CD8-positive, alpha-beta memory T cell (primary cell): ENCODE measurements at regions not wholly inside any gene's neighbourhood (a gene's known extent, or its start where the extent isn't known, plus 50 kb on each side); places are given as distances from the start of the nearest gene placed in this dataset.

Experiments used
- CTCF ChIA-PET: fragments of 350-600 bp; sonication (Branson Sonifier 250); formaldehyde crosslinking; loops from one replicate; lab custom pipeline; 2021; ENCODE audit warnings: antibody characterized with exemption; lab: Charles Lee
- POLR2A ChIA-PET: fragments of 350-600 bp; sonication (Branson Sonifier 250); formaldehyde crosslinking; loops from one replicate; lab custom pipeline; 2021; ENCODE audit warnings: antibody characterized with exemption; lab: Charles Lee
- DNase-seq, 5 donors: peaks; one replicate each; pipeline versions ENCODE4 v3.0.0 to v3.0.0-alpha.2; 2020 to 2022; ENCODE audit warnings: mixed read lengths in 1 of 5
- H3K27ac ChIP-seq: one replicate; pipeline ENCODE4 v1.7.0; 2013; ENCODE audit warnings: low read depth, mild to moderate bottlenecking, low read length, moderate library complexity
- H3K27me3 ChIP-seq: 2 replicates; pipeline ENCODE4 v1.7.0; 2013; ENCODE audit warnings: low read length, mild to moderate bottlenecking; ENCODE audit not compliant: insufficient read depth, poor library complexity, severe bottlenecking
- H3K36me3 ChIP-seq: 2 replicates; pipeline ENCODE4 v1.7.0; 2013; ENCODE audit warnings: mild to moderate bottlenecking, low read length, moderate library complexity; ENCODE audit not compliant: insufficient read depth
- H3K4me1 ChIP-seq: 2 replicates; pipeline ENCODE4 v1.7.0; 2013; ENCODE audit warnings: mild to moderate bottlenecking, low read length, moderate library complexity; ENCODE audit not compliant: insufficient read depth
- H3K4me3 ChIP-seq: 2 replicates; pipeline ENCODE4 v1.7.0; 2013; ENCODE audit warnings: mild to moderate bottlenecking, low read length
- H3K9me3 ChIP-seq: 2 replicates; pipeline ENCODE4 v1.7.0; 2013; ENCODE audit warnings: mild to moderate bottlenecking, low read length
- H3K27ac Mint-ChIP-seq, 8 donors: one replicate each; pipeline ENCODE4 v1.8.0; 2020 to 2021; ENCODE audit warnings: mixed read lengths in 8 of 8, mild to moderate bottlenecking in 6 of 8, inconsistent platforms in 3 of 8, moderate library complexity in 3 of 8
- H3K27me3 Mint-ChIP-seq, 2 donors: one replicate each; pipeline ENCODE4 v1.8.0; 2020 to 2021; ENCODE audit warnings: mixed read lengths in 2 of 2, mild to moderate bottlenecking in 1 of 2, moderate library complexity in 1 of 2
- H3K36me3 Mint-ChIP-seq, 3 donors: one replicate each; pipeline ENCODE4 v1.8.0; 2020 to 2021; ENCODE audit warnings: mixed read lengths in 3 of 3, inconsistent platforms in 1 of 3, mild to moderate bottlenecking in 1 of 3
- H3K4me1 Mint-ChIP-seq, 3 donors: one replicate each; pipeline ENCODE4 v1.8.0; 2020 to 2021; ENCODE audit warnings: mixed read lengths in 3 of 3, inconsistent platforms in 1 of 3, mild to moderate bottlenecking in 1 of 3
- H3K4me3 Mint-ChIP-seq, 7 donors: one replicate each; pipeline ENCODE4 v1.8.0; 2020 to 2021; ENCODE audit warnings: mixed read lengths in 7 of 7, mild to moderate bottlenecking in 6 of 7, moderate library complexity in 4 of 7, inconsistent platforms in 2 of 7
- H3K9me3 Mint-ChIP-seq, 5 donors: one replicate each; pipeline ENCODE4 v1.8.0; 2020 to 2022; ENCODE audit warnings: mixed read lengths in 5 of 5, mild to moderate bottlenecking in 3 of 5, moderate library complexity in 2 of 5, inconsistent platforms in 1 of 5

- Histone ChIP-seq H3K27me3 (no peaks in the 10 kb centered on the region), H3K4me1 (peaks cover 41% of the 10 kb centered on the region), H3K36me3 (no peaks in the 10 kb centered on the region), H3K9me3 (no peaks in the 10 kb centered on the region), H3K4me3 (no peak overlapping the region), H3K27ac (no peak overlapping the region)
- POLR2A ChIA-PET, result interaction anchor here (0.6 to 0.7 kb wide), 2 partner anchors 58 to 116 kb away, joined by 3 to 16 read pairs; no protein-coding TSS in a partner anchor
- H3K27me3 Mint-ChIP-seq, result no peaks in the 10 kb centered on the region
- H3K4me3 Mint-ChIP-seq, result peak overlapping the region in 2 of 7 donors; percentile 44 to 57
- CTCF ChIA-PET, result no interaction called here
- no peaks in the 10 kb centered on the region for H3K36me3 Mint-ChIP-seq
- H3K9me3 Mint-ChIP-seq, result peaks cover 0 to 2% (median 0%) of the 10 kb centered on the region in 5 donors
- no peak for DNase-seq
- peaks cover 24 to 31% (median 29%) of the 10 kb centered on the region in 3 donors for H3K4me1 Mint-ChIP-seq
- H3K27ac Mint-ChIP-seq, result peak overlapping the region in 4 of 8 donors; percentile 17 to 67 (median 42)
These were observed 54.5 kb upstream of the TIAM1 start for GRCh38 chr21:31398574-31398973.

- POLR2A ChIA-PET, result interaction anchor here (0.6 to 0.7 kb wide), 2 partner anchors 58 to 115 kb away, joined by 3 to 16 read pairs; no protein-coding TSS in a partner anchor
- Histone ChIP-seq H3K4me1 (peaks cover 41% of the 10 kb centered on the region), H3K4me3 (no peak overlapping the region), H3K27ac (no peak overlapping the region), H3K36me3 (no peaks in the 10 kb centered on the region), H3K9me3 (no peaks in the 10 kb centered on the region), H3K27me3 (no peaks in the 10 kb centered on the region)
- Mint-ChIP-seq H3K4me3 (peak overlapping the region in 5 of 7 donors; percentile 30 to 57 (median 41)), H3K27me3 (no peaks in the 10 kb centered on the region), H3K27ac (peak overlapping the region in 3 of 8 donors; percentile 17 to 67 (median 52)), H3K9me3 (peaks cover 0 to 2% (median 0%) of the 10 kb centered on the region in 5 donors), H3K4me1 (peaks cover 24 to 31% (median 29%) of the 10 kb centered on the region in 3 donors), H3K36me3 (no peaks in the 10 kb centered on the region)
- peak in 2 of 5 donors; percentile 25 to 64 for DNase-seq
- CTCF ChIA-PET, result no interaction called here
These were observed 53.9 kb upstream of the TIAM1 start for GRCh38 chr21:31397939-31398338.

- H3K27me3 Mint-ChIP-seq, result no peaks in the 10 kb centered on the region
- Histone ChIP-seq H3K27me3 (no peaks in the 10 kb centered on the region), H3K36me3 (no peaks in the 10 kb centered on the region), H3K4me3 (no peak overlapping the region), H3K27ac (no peak overlapping the region), H3K9me3 (no peaks in the 10 kb centered on the region), H3K4me1 (peaks cover 41% of the 10 kb centered on the region)
- ChIA-PET CTCF (no interaction called here), POLR2A (no interaction called here)
- DNase-seq, result no peak
- H3K9me3 Mint-ChIP-seq, result peaks cover 0 to 2% (median 0%) of the 10 kb centered on the region in 5 donors
- H3K27ac Mint-ChIP-seq, result peak overlapping the region in 2 of 8 donors; percentile 1 to 20
- no peaks in the 10 kb centered on the region for H3K36me3 Mint-ChIP-seq
- H3K4me1 Mint-ChIP-seq, result peaks cover 24 to 31% (median 29%) of the 10 kb centered on the region in 3 donors
- peak overlapping the region in 2 of 7 donors; percentile 38 to 41 for H3K4me3 Mint-ChIP-seq
These were observed 53.5 kb upstream of the TIAM1 start for GRCh38 chr21:31397515-31397926.

- Histone ChIP-seq H3K36me3 (no peaks in the 10 kb centered on the region), H3K4me3 (no peak overlapping the region), H3K4me1 (peaks cover 41% of the 10 kb centered on the region), H3K27me3 (no peaks in the 10 kb centered on the region), H3K27ac (no peak overlapping the region), H3K9me3 (no peaks in the 10 kb centered on the region)
- no peaks in the 10 kb centered on the region for H3K36me3 Mint-ChIP-seq
- H3K27ac Mint-ChIP-seq, result peak overlapping the region in 3 of 8 donors; percentile 1 to 20 (median 9)
- H3K9me3 Mint-ChIP-seq, result peaks cover 0 to 3% (median 0%) of the 10 kb centered on the region in 5 donors
- ChIA-PET CTCF (no interaction called here), POLR2A (no interaction called here)
- DNase-seq, result no peak
- peaks cover 24 to 31% (median 29%) of the 10 kb centered on the region in 3 donors for H3K4me1 Mint-ChIP-seq
- no peaks in the 10 kb centered on the region for H3K27me3 Mint-ChIP-seq
- H3K4me3 Mint-ChIP-seq, result no peak overlapping the region
These were observed 53.0 kb upstream of the TIAM1 start for GRCh38 chr21:31397030-31397429.

GRCh38 chr21:31396399-31396798 is 52.3 kb upstream of the TIAM1 start:
- ChIA-PET CTCF (no interaction called here), POLR2A (no interaction called here)
- no peaks in the 10 kb centered on the region for H3K36me3 ChIP-seq
- DNase-seq, result no peak
- H3K4me1 Mint-ChIP-seq, result peaks cover 24 to 31% (median 29%) of the 10 kb centered on the region in 3 donors
- no peak overlapping the region for H3K27ac Mint-ChIP-seq
- peaks cover 0 to 3% (median 0%) of the 10 kb centered on the region in 5 donors for H3K9me3 Mint-ChIP-seq
- H3K4me3 ChIP-seq, result no peak overlapping the region
- peaks cover 41% of the 10 kb centered on the region for H3K4me1 ChIP-seq
- H3K9me3 ChIP-seq, result no peaks in the 10 kb centered on the region
- H3K27me3 ChIP-seq, result no peaks in the 10 kb centered on the region
- H3K4me3 Mint-ChIP-seq, result no peak overlapping the region
- no peaks in the 10 kb centered on the region for H3K27me3 Mint-ChIP-seq
- no peaks in the 10 kb centered on the region for H3K36me3 Mint-ChIP-seq
- no peak overlapping the region for H3K27ac ChIP-seq

GRCh38 chr21:31395791-31396190 is 51.7 kb upstream of the TIAM1 start:
- H3K36me3 Mint-ChIP-seq, result no peaks in the 10 kb centered on the region
- no peak overlapping the region for H3K4me3 Mint-ChIP-seq

GRCh38 chr21:31395268-31395667 is 51.2 kb upstream of the TIAM1 start:
- Histone ChIP-seq H3K27ac (no peak overlapping the region), H3K27me3 (no peaks in the 10 kb centered on the region), H3K9me3 (no peaks in the 10 kb centered on the region), H3K36me3 (no peaks in the 10 kb centered on the region), H3K4me3 (no peak overlapping the region), H3K4me1 (peaks cover 38% of the 10 kb centered on the region)
- Mint-ChIP-seq H3K4me3 (no peak overlapping the region), H3K27ac (peak overlapping the region in 1 of 8 donors; percentile 58), H3K9me3 (peaks cover 0 to 3% (median 0%) of the 10 kb centered on the region in 5 donors), H3K36me3 (no peaks in the 10 kb centered on the region), H3K27me3 (no peaks in the 10 kb centered on the region), H3K4me1 (peaks cover 24 to 31% (median 29%) of the 10 kb centered on the region in 3 donors)
- ChIA-PET CTCF (no interaction called here), POLR2A (no interaction called here)
- DNase-seq, result no peak

More at GRCh38 chr21:31395791-31396190, 51.7 kb upstream of the TIAM1 start:
- Mint-ChIP-seq H3K9me3 (peaks cover 0 to 3% (median 0%) of the 10 kb centered on the region in 5 donors), H3K27me3 (no peaks in the 10 kb centered on the region), H3K4me1 (peaks cover 24 to 31% (median 29%) of the 10 kb centered on the region in 3 donors), H3K27ac (no peak overlapping the region)
- H3K4me3 ChIP-seq, result no peak overlapping the region
- H3K27me3 ChIP-seq, result no peaks in the 10 kb centered on the region
- no peak overlapping the region for H3K27ac ChIP-seq
- ChIA-PET CTCF (no interaction called here), POLR2A (no interaction called here)
- peaks cover 41% of the 10 kb centered on the region for H3K4me1 ChIP-seq
- no peak for DNase-seq
- H3K9me3 ChIP-seq, result no peaks in the 10 kb centered on the region
- H3K36me3 ChIP-seq, result no peaks in the 10 kb centered on the region

- Histone ChIP-seq H3K36me3 (no peaks in the 10 kb centered on the region), H3K4me3 (no peak overlapping the region), H3K4me1 (peaks cover 29% of the 10 kb centered on the region), H3K27me3 (no peaks in the 10 kb centered on the region), H3K9me3 (no peaks in the 10 kb centered on the region), H3K27ac (no peak overlapping the region)
- H3K4me3 Mint-ChIP-seq, result peak overlapping the region in 1 of 7 donors; percentile 22
- ChIA-PET POLR2A (no interaction called here), CTCF (no interaction called here)
- peaks cover 24 to 31% (median 25%) of the 10 kb centered on the region in 3 donors for H3K4me1 Mint-ChIP-seq
- H3K27ac Mint-ChIP-seq, result peak overlapping the region in 3 of 8 donors; percentile 36 to 73 (median 47)
- no peak for DNase-seq
- no peaks in the 10 kb centered on the region for H3K27me3 Mint-ChIP-seq
- peaks cover 0 to 3% (median 0%) of the 10 kb centered on the region in 5 donors for H3K9me3 Mint-ChIP-seq
- no peaks in the 10 kb centered on the region for H3K36me3 Mint-ChIP-seq
These were observed 50.2 kb upstream of the TIAM1 start for GRCh38 chr21:31394309-31394708.
